Activated CD4-positive, alpha-beta memory T cell treated with anti-CD3 and anti-CD28 coated beads for 36 hours (primary cell): ENCODE measurements at regions not wholly inside any gene's neighbourhood (a gene's known extent, or its start where the extent isn't known, plus 50 kb on each side); places are given as distances from the start of the nearest gene placed in this dataset.
"Not testable (repeated sequence)": the region's sequence is repeated elsewhere in the genome, so short reads cannot be mapped to it uniquely, and the experiment has no call there.

Source experiments
- CTCF ChIA-PET: fragments of 350-600 bp; sonication (Branson Sonifier 250); formaldehyde crosslinking; loops from one replicate; lab custom pipeline; 2021; ENCODE audit warnings: antibody characterized with exemption, inconsistent platforms; lab: Charles Lee
- POLR2A ChIA-PET: fragments of 350-600 bp; sonication (Branson Sonifier 250); formaldehyde crosslinking; loops from one replicate; lab custom pipeline; 2021; ENCODE audit warnings: antibody characterized with exemption; lab: Charles Lee
- DNase-seq: peaks from one replicate; pipeline ENCODE4 v3.0.0-alpha.2; 2020
- H3K27ac Mint-ChIP-seq: one replicate; pipeline ENCODE4 v1.8.0; 2021; ENCODE audit warnings: mixed read lengths
- H3K27me3 Mint-ChIP-seq: one replicate; pipeline ENCODE4 v1.8.0; 2021; ENCODE audit warnings: mixed read lengths
- H3K36me3 Mint-ChIP-seq: one replicate; pipeline ENCODE4 v1.8.0; 2021; ENCODE audit warnings: mixed read lengths
- H3K4me1 Mint-ChIP-seq: one replicate; pipeline ENCODE4 v1.8.0; 2021; ENCODE audit warnings: low read depth, mixed read lengths
- H3K4me3 Mint-ChIP-seq: one replicate; pipeline ENCODE4 v1.8.0; 2021; ENCODE audit warnings: mild to moderate bottlenecking, mixed read lengths
- H3K9me3 Mint-ChIP-seq: one replicate; pipeline ENCODE4 v1.8.0; 2021; ENCODE audit warnings: mixed read lengths
- intact Hi-C: fragments of 100-400 bp; cut with micrococcal nuclease; formaldehyde crosslinking; loops from one replicate; pipeline ENCODE4 v1.15.1; 2023

- ChIA-PET POLR2A (no interaction called here), CTCF (no interaction called here)
- H3K27ac Mint-ChIP-seq = no peak overlapping the region
- no peak overlapping the region for H3K4me3 Mint-ChIP-seq
- H3K36me3 Mint-ChIP-seq = no peaks in the 10 kb centered on the region
- no peaks in the 10 kb centered on the region for H3K9me3 Mint-ChIP-seq
- no peak for DNase-seq
- H3K27me3 Mint-ChIP-seq = no peaks in the 10 kb centered on the region
- intact Hi-C loops = no loop called here
- no peaks in the 10 kb centered on the region for H3K4me1 Mint-ChIP-seq
These were observed 186.8 kb downstream of the FRK start for GRCh38 chr6:115873901-115874300.

- H3K9me3 Mint-ChIP-seq = no peaks in the 10 kb centered on the region
- H3K27me3 Mint-ChIP-seq = no peaks in the 10 kb centered on the region
- ChIA-PET CTCF (no interaction called here), POLR2A (no interaction called here)
- intact Hi-C loops = no loop called here
- no peak overlapping the region for H3K27ac Mint-ChIP-seq
- H3K36me3 Mint-ChIP-seq = no peaks in the 10 kb centered on the region
- DNase-seq = no peak
- H3K4me3 Mint-ChIP-seq = no peak overlapping the region
- no peaks in the 10 kb centered on the region for H3K4me1 Mint-ChIP-seq
These were observed 190.2 kb downstream of the FRK start for GRCh38 chr6:115870464-115870863.

- ChIA-PET POLR2A (no interaction called here), CTCF (interaction anchor here (0.6 to 0.8 kb wide), 2 partner anchors 37 to 157 kb away, joined by 3 read pairs; no protein-coding TSS in a partner anchor)
- H3K36me3 Mint-ChIP-seq = no peaks in the 10 kb centered on the region
These were observed 194.8 kb downstream of the FRK start for GRCh38 chr6:115865914-115866313.

DNA sequence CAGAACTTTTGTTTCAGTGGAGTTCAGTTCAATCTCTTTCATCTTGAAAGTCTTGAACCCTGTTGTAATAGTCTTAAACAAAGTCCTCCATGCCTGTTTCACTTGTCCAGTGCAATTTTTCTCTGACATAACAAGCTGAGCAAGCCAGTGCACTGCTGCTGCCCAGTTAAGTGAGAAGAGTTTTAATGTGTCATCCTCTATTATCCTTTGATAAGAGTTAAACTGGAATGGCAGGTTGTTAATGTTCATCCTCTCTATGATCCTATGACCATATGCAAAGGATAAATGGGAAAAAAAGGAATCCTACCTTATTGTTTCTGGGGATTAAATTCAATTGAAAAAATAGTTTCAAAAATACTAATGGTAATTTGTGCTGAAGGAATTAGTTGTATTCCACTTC lies 197.5 kb downstream of the FRK start:
- peaks cover 8% of the 10 kb centered on the region for H3K9me3 Mint-ChIP-seq
- H3K36me3 Mint-ChIP-seq = no peaks in the 10 kb centered on the region
- intact Hi-C loops = no loop called here
- no peaks in the 10 kb centered on the region for H3K4me1 Mint-ChIP-seq
- no peak for DNase-seq
- H3K27ac Mint-ChIP-seq = no peak overlapping the region
- no peaks in the 10 kb centered on the region for H3K27me3 Mint-ChIP-seq
- POLR2A ChIA-PET = no interaction called here
- CTCF ChIA-PET = no interaction called here
- H3K4me3 Mint-ChIP-seq = no peak overlapping the region

More at GRCh38 chr6:115865914-115866313, 194.8 kb downstream of the FRK start:
- no peaks in the 10 kb centered on the region for H3K4me1 Mint-ChIP-seq
- no peaks in the 10 kb centered on the region for H3K9me3 Mint-ChIP-seq
- no peaks in the 10 kb centered on the region for H3K27me3 Mint-ChIP-seq
- no peak overlapping the region for H3K4me3 Mint-ChIP-seq
- no peak overlapping the region for H3K27ac Mint-ChIP-seq
- no peak for DNase-seq
- intact Hi-C loops = no loop called here

DNA sequence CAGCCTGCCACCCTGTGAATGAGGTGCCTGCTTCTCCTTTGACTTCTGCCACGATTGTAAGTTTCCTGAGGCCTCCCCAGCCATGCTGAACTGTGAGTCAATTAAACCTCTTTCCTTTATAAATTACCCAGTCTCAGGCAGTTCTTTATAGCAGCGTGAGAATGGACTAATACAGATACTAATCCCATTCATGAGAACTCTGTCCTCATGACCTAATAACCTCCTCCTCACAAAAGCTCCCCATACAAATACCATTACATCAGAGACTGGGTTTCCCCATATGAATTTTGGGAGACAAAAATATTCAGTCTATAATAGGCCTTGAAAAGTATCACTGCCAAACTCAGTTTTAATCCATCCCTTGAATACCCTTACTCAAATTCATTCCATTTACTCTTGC lies 199.0 kb downstream of the FRK start:
- CTCF ChIA-PET, DNase-seq, H3K9me3 Mint-ChIP-seq, H3K36me3 Mint-ChIP-seq, H3K4me3 Mint-ChIP-seq, intact Hi-C loops, H3K4me1 Mint-ChIP-seq, H3K27me3 Mint-ChIP-seq, H3K27ac Mint-ChIP-seq, POLR2A ChIA-PET: not testable (repeated sequence)

- H3K27me3 Mint-ChIP-seq, CTCF ChIA-PET, H3K4me1 Mint-ChIP-seq, H3K27ac Mint-ChIP-seq, POLR2A ChIA-PET, H3K36me3 Mint-ChIP-seq, intact Hi-C loops, DNase-seq, H3K4me3 Mint-ChIP-seq: not testable (repeated sequence)
- peaks cover 14% of the 10 kb centered on the region for H3K9me3 Mint-ChIP-seq
These were observed 201.1 kb downstream of the FRK start for GRCh38 chr6:115859577-115859976.

DNA sequence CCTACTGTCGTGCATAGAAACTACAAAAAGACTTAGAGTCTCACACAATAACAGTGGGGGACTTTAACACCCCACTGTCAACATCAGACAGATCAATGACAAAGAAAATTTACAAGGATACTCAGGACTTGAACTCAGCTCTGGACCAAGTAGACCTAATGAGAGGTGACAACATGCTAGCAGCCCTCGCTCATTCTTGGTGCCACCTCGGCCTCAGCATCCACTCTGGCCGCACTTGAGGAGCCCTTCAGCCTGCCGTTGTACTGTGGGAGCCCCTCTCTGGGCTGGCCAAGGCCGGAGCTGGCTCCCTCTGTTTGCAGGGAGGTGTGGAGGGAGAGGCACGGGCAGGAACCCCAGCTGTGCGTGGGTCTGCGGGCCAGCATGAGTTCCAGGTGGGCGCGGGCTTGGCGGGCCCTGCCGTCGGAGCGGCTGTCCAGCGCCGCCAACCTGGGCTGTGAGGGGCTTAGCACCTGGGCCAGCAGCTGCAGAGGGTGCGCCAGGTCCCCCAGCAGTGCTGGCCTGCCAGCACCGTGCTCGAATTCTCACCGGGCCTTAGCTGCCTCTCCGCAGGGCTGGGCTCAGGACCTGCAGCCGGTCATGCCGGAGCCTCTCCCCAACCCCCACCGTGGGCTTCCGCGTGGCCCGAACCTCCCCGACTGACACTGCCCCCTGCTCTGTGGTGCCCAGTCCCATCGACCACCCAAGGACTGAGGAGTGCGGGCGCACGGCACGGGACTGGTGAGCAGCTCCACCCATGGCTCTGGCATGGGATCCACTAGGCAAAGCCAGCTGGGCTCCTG lies 205.6 kb downstream of the FRK start:
- no peak overlapping the region for H3K4me3 Mint-ChIP-seq
- ChIA-PET CTCF (interaction anchor here (0.6 kb wide), 1 partner anchor 16 kb away, joined by 3 read pairs; no protein-coding TSS in a partner anchor), POLR2A (no interaction called here)
- H3K4me1 Mint-ChIP-seq = no peaks in the 10 kb centered on the region
- H3K27me3 Mint-ChIP-seq = no peaks in the 10 kb centered on the region
- peaks cover 12% of the 10 kb centered on the region for H3K9me3 Mint-ChIP-seq
- DNase-seq = no peak
- H3K36me3 Mint-ChIP-seq = no peaks in the 10 kb centered on the region
- H3K27ac Mint-ChIP-seq = no peak overlapping the region
- intact Hi-C loops = no loop called here

GRCh38 chr6:115847671-115848070 lies 213.0 kb downstream of the FRK start:
- no peak for DNase-seq
- Mint-ChIP-seq H3K4me1 (no peaks in the 10 kb centered on the region), H3K9me3 (no peaks in the 10 kb centered on the region), H3K4me3 (no peak overlapping the region), H3K36me3 (no peaks in the 10 kb centered on the region), H3K27me3 (no peaks in the 10 kb centered on the region), H3K27ac (no peak overlapping the region)
- intact Hi-C loops = no loop called here
- ChIA-PET POLR2A (no interaction called here), CTCF (no interaction called here)

DNA sequence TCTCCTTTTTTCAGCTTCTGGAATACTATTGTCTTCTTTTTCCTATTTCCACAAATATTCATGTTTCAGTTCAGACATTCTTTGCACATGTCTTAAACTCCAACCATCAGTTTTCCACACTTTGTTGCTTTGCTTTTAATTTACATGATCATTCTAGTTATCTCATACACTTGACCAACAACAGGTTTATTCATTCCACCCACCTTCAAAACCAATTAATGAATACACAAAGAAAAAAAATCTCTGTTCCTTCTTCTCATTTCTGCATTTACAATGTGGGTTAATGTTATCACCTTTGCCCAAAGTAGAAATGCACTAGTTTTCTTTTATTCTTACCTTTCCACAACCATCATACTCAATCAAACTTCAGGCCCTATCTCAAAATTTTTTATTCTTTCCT lies 216.7 kb downstream of the FRK start:
- CTCF ChIA-PET = no interaction called here

GRCh38 chr6:115842338-115842737 lies 218.4 kb downstream of the FRK start:
- POLR2A ChIA-PET = no interaction called here
- H3K4me3 Mint-ChIP-seq = no peak overlapping the region
- H3K9me3 Mint-ChIP-seq = no peaks in the 10 kb centered on the region
- no peaks in the 10 kb centered on the region for H3K4me1 Mint-ChIP-seq
- CTCF ChIA-PET = no interaction called here
- H3K36me3 Mint-ChIP-seq = no peaks in the 10 kb centered on the region
- H3K27me3 Mint-ChIP-seq = no peaks in the 10 kb centered on the region
- intact Hi-C loops = no loop called here
- H3K27ac Mint-ChIP-seq = no peak overlapping the region
- DNase-seq = no peak

More for the DNA sequence above, 216.7 kb downstream of the FRK start:
- no peak for DNase-seq
- Mint-ChIP-seq H3K27ac (no peak overlapping the region), H3K4me3 (no peak overlapping the region), H3K4me1 (no peaks in the 10 kb centered on the region), H3K9me3 (no peaks in the 10 kb centered on the region), H3K27me3 (no peaks in the 10 kb centered on the region), H3K36me3 (no peaks in the 10 kb centered on the region)
- POLR2A ChIA-PET = interaction anchor here (0.6 kb wide), 1 partner anchor 777 kb away, joined by 3 read pairs; no protein-coding TSS in a partner anchor
- intact Hi-C loops = no loop called here

- H3K36me3 Mint-ChIP-seq = no peaks in the 10 kb centered on the region
- ChIA-PET CTCF (no interaction called here), POLR2A (no interaction called here)
- H3K4me1 Mint-ChIP-seq = no peaks in the 10 kb centered on the region
- H3K4me3 Mint-ChIP-seq = no peak overlapping the region
- no peak overlapping the region for H3K27ac Mint-ChIP-seq
- H3K9me3 Mint-ChIP-seq = peaks cover 3% of the 10 kb centered on the region
- intact Hi-C loops = no loop called here
- no peak for DNase-seq
- no peaks in the 10 kb centered on the region for H3K27me3 Mint-ChIP-seq
These were observed 221.0 kb downstream of the FRK start for GRCh38 chr6:115839583-115840181.

GRCh38 chr6:115838763-115839401 lies 221.8 kb downstream of the FRK start:
- Mint-ChIP-seq H3K4me3 (no peak overlapping the region), H3K9me3 (peaks cover 3% of the 10 kb centered on the region), H3K27me3 (no peaks in the 10 kb centered on the region), H3K27ac (no peak overlapping the region), H3K4me1 (no peaks in the 10 kb centered on the region), H3K36me3 (no peaks in the 10 kb centered on the region)
- no peak for DNase-seq
- intact Hi-C loops = no loop called here
- POLR2A ChIA-PET = no interaction called here
- CTCF ChIA-PET = interaction anchor here (0.6 kb wide), 2 partner anchors 16 to 367 kb away, joined by 3 read pairs; no protein-coding TSS in a partner anchor
